8988T (cell line): ENCODE measurements at regions not wholly inside any gene's neighbourhood (a gene's known extent, or its start where the extent isn't known, plus 50 kb on each side); places are given as distances from the start of the nearest gene placed in this dataset.
"Not testable (repeated sequence)": the region's sequence is repeated elsewhere in the genome, so short reads cannot be mapped to it uniquely, and the experiment has no call there.

Experiments
- DNase-seq: peaks from one replicate; pipeline ENCODE4 v3.0.0; 2011

DNA sequence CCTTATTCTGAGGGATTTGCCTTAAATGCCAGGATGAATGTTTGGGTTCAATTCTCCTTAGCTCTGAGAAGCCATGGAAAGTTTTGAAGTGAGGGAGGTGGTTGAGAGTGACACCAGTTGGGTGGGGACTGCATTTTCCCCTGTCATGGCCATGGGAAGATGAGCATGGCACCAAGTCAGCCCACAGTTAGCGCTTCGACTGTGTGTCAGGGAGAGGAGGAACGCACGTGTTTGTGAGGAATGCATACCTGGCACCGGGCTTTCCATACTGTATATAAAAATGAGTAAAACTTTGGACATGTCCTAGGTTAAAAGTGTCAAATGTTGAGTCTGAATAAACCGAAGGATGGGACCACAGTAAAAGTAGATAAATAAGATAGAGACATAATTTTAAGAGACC is 187.5 kb upstream of the KL start:
- DNase-seq, result no peak

DNA sequence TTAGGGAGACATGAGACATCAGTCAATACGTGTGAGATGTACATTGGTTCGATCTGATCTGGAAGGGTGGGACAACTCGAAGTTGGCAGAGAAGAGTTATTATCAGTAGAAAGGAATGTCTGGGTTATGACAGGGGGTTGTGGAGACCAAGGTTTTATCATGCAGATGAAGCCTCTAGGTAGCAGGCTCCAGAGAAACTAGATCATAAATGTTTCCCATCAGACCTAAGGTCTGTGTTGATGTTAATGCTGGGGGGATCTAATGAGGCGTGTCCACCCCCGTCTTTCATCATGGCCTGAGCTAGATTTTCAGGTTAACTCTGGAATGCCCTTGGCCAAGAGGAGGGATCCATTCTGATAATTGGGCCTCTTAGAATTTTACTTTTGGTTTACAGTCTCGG is 187.0 kb upstream of the KL start:
- no peak for DNase-seq

DNA sequence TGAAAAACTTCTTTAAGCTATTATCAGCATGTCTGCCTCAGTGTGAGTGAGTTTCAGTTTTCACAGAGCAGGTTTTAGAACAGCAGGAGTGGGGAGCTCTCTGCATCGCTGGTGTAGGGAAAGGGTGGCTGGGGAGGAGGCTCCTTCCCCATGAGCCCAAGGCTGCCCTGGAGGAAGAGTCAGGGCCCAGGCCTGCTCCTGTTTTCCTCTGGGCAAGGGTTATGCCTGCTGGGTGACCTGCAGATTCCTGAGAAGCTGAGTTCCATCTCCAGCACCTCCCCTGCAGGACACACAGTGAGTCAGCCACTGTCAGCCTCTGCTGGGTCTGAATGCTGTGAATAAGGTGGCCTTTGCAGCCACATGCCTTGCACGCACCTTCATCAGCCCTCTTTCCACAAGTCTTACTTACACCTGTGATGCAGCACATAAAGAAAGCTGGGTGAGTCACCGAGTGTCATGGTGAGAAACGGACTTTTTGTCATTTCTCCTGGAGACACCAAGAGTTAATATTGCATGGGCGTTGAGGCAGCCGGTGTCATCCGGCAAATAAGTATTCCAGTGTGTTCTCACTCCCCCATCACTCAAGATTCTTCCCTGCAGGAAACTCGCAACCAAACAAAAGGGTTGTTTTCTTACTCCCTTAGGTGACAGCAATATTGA is 186.4 kb upstream of the KL start:
- DNase-seq, result no peak

DNA sequence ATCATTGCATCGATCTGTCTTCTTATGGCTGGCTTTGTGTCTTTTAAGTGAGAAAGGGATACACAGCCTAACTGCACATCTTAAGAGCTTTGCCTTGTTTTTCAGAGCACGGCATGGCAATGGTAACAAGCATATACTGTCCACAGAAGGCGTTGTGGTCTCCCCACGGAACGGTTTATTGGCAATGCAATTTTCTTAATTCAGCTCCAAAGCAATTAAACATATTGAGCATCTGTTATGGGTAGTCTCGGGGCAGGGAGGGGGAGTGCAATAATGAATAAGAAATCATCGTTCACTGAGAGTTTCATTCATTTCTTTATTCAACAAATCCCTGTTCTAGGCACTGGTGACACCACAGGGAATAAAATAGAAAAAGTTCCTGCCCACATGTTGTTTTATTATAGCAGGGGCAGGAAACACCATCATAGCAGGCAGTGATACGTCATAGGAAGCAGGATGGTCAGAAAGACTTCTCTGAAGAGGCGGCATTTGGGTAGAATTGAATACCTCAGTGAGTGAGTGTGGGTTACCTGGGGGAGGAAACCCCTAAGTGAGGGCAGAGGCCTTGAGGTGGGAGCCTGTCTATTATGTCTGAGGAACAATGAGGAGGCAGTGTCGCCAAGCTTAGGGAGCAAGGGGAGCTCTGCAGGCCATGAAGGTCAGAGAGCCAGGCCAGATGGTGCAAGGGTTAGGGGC is 185.7 kb upstream of the KL start:
- no peak for DNase-seq

DNA sequence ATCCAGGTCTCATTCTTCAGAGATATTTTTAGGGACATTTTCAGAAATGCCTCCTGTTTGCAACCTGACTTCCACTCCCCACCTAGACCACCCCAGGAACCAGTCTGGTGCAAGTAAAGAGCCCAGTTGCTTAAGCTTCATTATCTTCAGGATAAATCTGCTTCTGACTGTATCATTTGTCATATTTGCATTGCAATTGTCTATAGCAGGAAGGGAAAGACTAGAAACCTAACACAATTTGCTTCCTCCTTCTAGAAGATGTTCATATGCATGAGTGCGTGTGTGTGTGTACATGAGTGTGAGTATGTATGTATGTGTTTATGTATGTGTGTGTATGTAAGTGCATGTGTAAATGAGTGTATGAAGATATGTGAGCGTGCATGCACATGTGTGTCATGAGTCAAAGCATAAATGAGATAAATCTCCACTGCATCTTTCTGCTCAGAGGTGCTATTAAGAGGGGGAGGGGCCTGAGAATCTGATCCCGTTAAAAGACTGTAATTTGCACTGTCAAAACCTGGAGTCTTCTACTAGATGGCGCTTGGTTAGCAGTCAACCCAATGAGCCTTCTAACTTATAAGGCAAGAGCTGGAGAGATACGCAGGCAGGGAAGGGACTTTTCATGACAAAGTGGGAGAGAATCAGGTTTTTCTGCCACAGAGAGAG is 178.8 kb upstream of the KL start:
- no peak for DNase-seq

DNA sequence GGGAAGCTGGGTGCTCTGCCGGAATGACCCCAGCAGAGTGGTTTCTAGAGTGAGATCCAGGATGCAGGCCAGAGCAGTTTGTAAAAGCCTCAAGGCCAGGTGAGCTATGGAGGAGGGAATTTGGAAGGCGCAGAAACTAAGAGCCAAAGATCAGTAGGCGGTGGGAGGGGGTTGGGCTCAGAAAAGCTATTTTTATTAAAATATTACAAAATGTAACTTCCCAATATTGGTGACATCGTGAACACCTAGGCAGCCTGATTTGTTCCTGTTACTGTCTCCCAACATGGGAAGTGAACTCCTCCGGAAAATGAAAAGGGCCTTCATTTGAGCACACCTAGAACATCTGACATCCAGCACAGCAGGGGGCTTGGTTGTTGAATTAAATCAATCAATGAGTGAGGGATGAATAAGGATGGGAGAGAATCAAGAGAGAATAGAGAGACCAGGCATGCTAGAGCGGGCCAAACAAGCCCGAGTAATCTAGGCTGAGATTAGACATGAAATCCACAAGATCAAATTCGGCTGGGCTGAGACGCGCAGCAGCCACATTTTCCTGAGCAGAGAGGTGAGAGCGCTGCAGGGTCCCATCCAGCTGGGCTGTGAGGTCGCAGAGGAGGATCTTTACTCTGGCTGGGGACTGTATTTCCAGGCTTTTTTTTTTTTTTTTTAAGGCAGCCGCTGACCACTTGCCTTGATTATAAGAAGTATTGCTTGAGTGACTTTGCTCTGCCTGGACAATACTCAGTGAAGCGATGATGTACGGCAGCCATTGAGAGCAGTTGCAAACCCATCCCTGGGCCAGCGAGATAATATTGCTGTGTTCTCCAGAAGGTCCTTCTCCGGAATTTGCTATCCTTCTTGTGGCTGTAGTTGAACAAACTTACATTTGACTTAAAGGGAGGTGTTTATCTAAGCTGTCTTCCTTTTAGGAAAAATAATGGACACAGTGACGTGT is 178.0 kb upstream of the KL start:
- DNase-seq, result no peak

DNA sequence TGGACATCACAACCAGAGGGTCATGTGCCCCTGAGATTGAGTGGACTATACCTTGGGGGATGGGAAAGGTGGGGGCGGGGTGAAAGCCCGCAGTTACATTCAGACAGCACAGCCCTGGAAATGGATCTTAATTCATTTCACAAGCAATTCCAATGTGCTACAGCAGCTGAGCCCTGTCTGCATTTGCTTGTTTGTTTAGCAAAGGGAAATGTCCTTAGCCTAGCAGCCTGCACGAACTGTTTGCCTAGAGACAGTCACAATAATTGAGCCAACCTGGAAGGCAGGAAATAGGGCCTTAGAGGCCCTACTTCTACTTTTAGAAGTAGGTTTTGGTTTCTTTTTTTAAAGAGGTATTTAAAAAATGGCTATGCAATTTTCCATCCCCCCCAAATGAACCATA is 177.3 kb upstream of the KL start:
- DNase-seq, result no peak

DNA sequence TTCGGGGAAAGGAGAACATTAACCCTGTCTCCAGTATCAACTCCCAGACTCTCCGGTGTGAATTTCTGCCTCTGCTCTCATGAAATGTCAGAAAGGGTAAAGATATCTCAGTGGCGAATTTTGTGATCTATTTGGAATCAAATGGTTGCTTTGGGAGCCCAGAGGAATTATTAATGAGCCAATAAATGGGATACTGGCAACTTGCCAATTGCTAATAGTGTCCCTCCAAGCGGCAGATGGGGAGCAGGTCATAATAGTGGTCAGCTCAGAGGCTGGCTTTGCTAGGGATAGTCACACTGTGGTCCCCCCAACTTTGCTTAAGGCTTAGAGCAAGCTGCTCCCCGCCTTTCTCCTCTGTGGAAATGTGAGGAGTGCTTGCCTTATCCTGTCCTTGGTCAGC is 176.1 kb upstream of the KL start:
- no peak for DNase-seq

DNA sequence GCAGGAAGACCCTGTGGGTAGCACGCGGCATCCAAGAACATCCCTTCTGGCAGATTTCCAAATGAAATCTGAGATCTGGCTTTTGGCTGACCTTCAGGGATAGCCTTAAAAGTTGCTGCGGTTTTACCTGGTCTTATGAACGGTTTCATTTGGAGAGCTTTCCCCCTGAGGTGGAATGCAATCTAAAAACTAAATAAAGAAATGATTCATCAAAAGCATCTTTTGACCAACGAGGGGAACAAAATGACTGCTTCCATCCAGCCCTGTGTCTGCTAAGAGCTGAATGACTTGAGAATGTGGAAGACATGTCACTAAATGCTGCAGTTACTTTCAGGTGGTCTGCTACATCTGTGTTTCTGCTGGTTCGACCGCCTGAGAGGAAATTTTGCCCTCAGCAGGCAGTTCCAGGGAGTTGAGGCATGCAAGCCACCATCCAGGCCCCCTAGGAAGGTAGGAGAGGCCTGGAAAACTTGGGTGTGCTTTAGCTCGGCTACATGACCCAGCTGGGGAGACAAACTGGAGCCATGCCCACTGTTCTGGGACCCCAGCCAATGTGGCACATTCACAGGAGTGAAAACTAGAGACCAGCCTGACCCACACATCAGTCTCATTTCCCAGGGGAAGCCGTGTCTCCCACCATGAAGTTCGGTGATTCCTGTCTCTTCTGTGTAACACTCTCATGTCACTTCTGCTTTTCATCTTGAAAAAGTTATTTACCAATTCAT is 175.1 kb upstream of the KL start:
- no peak for DNase-seq

DNA sequence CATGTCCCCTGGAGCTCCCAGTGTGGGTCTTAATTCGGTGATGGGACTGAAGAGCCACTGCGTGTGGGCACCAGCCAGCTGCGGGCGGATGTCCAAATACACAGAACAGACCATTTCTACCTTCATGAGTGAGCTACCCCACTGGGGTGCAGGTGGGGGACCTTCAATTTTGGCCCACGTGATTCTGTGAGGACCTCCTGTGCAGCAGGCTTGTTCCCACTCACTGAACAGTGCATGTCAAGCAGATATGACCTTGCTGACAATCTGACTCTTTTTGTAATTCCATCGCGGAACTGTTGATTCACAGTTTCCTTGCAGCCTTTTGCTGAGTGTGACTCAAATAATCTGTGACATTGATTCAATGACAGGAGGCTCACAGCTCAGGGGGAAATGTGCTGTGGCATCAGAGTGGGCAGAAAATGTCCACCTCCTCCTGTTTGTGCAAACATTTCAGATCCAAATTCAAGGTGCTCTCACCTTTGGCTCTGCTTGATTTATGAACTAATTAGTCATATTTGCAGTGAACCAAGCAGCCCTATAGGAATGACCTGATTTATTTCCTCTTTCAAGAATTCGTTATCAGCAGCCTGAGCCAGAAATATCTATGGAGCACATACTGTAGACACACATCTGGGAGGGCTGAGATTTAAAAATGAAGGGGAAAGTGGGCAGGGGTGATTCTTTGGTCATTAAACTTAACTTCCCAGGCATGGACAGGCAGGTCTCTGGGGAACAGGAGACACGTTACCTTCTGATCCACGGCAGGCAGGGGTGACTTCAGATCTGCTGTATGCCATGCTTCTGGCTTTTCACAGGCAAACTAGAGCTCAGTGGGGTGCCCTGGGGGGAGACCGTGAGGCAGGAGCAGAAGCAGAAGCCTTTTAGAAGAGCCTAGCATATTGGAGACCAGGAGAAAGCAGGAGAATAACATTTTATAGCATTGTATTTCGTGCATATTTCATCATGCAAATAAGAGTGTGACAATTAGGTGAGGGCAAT is 170.0 kb upstream of the KL start:
- no peak for DNase-seq

DNA sequence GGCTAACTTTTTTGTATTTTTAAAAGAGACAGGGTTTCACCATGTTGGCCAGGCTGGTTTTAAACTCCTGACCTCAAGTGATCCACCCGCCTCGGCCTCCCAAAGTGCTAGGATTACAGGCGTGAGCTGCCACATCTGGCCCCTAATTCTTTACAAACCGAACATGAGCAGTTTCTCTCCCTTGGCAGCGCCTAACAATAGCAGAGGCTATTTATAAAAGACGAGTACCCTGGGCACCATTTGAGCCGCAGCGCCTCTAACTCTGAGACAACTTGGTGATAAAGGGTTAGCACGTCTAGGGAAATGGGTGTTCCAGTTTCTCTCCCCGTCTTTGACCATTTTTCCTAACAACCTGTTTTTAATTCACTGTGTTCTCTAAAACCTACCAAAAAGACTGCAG is 168.2 kb upstream of the KL start:
- DNase-seq, result not testable (repeated sequence)

DNA sequence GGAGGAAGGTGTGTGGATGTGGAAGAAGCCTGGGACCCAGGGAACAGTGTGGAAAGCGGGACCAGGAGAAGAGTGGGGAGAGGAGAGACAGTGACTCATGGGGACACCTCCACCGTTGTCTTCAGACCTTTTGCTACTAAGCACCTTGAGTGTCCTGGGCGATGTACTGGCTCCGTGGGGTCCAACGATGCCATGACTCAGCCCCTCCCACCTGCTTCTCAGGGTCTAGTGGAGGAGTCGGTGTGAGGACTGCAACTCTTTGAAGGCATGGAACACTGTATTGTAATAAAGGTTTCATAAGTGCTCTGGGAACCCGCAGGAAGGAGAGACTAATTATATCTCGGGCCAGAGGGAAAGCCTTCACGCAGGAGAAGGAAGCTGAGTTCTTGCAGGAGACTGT is 166.9 kb upstream of the KL start:
- no peak for DNase-seq

DNA sequence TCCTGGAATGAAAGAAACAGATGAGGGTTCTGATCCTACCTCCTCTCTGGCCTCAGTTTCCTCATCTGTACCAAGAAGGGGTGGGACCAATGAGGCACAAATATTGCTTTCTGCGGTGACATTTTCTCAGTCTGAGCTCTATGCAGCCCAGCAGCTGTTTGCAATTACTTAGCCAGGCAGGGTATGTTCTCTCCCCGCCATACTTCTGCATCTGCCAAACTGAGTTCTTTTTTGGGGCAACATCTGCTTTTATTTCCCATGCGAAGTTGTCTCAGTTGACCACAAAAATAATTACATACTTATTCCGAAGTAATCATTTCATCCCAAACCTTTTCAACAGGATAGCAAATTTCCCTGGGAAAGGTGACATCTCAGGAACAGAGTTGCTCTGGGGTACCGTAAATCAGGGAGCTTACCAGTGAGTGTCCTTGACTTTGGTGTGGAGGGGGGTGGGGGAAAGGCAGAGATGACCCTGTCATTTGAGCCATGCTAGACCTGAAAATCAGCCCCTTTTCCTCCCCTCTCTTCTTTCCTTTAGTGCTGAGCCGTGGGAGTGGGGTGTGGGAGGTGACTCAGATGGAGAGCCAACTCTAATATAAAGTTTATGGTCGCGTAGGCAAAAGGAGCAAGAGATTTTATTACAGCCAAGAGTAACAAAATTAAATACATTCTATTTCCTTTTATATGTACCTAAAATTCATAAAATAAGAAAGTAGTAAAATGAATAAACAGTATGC is 165.7 kb upstream of the KL start:
- DNase-seq, result no peak

DNA sequence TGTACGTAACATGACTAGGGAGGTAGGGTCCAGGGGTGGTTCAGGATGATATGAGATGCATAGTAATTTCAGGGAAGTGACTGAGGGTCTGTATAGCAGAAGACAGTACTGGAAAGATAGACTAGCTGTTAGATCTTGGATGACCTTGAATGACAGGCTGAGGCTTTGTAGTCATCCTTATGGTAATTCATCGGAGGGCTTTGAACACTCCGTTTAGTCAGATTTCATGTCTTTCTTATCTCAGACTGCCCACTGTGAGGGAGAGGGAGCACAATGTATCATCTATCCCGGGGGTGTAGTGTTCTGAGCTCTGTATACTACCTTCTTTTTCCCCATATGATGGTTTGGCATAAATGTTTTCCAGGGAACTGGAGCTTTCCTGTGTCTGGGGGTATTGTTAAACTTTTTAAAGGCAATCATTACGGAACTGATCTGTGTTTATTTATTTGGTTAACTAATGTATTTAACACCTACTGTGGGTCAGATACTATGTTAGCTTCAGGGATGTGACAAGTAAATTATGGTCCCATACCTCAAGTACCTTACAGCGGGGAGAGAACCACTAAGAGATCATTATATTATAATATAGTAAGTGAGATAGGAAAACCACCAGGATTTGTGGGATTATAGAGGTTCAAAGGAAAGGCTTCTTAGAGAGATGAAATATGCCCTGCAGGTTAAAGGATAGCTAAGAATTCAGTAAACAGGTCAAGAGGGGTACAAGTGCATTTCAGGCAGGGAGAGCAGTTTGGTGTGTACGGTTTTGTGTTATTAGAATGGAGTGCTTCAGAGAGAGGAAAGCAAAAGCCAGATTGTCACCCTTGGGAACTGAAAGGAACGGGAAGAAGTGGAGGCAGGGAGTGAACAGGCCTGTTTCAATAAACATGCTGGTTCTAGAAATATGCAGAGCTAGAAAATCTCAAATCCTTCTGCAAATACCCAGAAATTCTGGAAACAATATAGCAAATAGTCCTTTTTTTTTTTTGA is 164.8 kb upstream of the KL start:
- no peak for DNase-seq

DNA sequence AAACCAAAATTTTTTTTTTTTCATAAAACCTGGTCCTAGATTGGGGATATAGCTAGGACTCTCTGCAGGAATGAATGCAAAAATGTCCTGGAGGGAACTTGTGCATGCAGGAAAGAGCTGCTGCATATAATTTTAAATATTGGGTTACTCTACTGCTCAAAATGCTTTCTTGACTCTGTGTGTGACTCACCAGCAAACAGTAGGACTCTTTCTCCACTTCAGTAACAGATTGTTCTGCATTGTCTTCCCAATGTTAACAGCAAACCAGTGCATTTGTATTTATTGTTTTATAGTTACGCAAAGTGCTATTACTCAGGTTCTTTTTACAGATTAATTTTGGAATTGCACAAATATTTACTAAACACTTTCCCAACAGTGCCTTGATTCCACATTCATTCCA is 163.7 kb upstream of the KL start:
- DNase-seq, result no peak

DNA sequence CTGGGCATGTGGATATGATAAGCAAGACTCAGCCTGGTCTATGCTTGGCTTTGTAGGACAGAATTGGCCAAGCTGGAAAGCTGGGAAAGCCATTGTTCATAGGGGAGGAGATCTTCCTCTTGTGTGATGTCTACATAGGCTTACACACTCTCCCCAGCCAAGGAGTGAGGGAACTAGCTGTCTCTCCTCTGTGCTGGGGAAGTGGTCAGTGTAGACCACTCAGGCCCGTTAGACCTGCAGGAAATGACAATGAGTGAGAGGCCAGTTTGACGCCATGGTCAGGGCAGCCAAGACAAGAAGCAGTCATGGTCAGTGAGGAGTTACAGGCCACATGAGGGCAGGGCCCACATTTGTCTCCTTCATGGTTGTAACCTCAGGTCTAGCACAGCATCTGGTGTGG is 159.1 kb upstream of the KL start:
- no peak for DNase-seq

DNA sequence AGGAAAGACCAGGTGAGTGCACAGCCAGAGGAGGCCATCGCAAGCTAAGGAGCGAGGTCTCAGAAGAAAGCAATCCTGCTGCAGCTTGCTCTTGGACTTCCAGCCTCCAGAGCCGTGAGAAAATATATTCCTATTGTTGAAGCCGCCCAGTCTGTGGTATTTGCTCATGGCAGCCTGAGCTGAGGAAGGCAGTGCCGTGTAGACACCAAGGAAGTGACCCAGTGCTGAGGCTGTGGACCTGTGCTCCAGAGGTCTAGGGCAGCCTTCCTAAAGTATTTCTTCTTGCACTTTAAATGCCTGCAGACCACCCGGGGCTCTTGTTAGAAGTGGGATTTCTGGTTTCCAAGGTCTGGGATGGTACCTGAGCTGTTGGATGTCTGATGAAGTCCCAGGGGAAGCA is 158.5 kb upstream of the KL start:
- DNase-seq, result no peak

DNA sequence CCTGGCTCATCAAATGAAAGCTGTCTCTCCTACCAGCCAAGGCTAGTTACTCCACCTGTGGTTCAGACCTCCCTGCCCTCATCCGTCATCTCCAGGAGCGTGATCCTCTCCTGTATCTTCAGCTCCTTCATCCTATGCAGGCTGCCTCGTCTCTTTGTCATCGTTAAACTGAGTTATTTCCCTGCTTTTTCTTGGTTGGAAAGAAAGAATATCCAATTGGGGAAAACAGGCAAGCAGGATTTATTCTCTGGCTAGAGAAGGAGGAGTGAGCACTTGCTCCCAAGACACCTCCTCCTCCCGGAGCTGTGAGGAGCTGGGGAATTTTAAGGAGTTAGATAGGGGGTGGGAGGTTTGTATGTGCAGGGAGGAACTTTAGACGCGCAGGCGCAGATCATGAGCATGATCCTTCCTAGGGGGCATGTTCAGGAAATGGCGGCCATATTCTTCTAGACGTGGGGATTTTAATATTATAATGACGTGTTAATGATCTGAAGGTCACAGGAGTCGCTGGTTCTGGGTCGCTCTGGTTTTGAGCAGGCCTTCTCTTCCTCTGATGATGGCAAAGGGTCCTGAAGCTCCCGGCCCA is 156.4 kb upstream of the KL start:
- DNase-seq, result no peak

DNA sequence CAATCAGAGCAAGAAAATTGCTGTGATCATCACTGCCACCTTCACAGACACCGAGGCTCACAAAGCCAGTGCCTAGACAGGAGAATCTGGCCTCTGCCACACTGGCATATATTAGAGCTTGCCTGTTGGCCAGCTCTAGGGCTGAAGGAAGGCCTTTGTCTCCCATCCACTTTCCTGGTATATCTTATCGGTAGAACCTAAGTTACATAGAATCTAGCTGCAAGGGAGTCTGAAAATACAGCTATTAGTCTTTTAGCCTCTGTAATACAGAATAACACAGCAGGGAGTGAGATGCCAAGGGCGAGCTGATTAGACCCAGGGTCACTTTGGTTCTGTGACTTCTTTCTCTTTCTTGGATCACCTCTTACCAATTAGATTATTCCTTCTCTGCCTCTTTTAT is 154.9 kb upstream of the KL start:
- DNase-seq, result no peak
